ENCODE measurements at regions not wholly inside any gene's neighbourhood (a gene's known extent, or its start where the extent isn't known, plus 50 kb on each side); places are given as distances from the start of the nearest gene placed in this dataset.

- 65% methylated on average over 3 of the region's 6 CpGs for WGBS (ENCODE audit: insufficient coverage)
- H3K9me3 Mint-ChIP-seq, result peaks cover 0 to 21% (median 3%) of the 10 kb centered on the region in 7 donors
- no peaks in the 10 kb centered on the region for H3K9me3 ChIP-seq (replicated peaks in 1 of 2; ENCODE audit: control insufficient read depth in 1 of 2, insufficient read depth in 1 of 2, low read length in 2 of 2)
- H3K4me3 Mint-ChIP-seq, result no peak overlapping the region
- H4K20me1 ChIP-seq (ENCODE audit: insufficient read depth, low read length), result no peaks in the 10 kb centered on the region
- no peak overlapping the region for H3K27ac ChIP-seq (ENCODE audit: low read depth in 1 of 2, low read length in 2 of 2)
- H3K27ac Mint-ChIP-seq, result no peak overlapping the region
- intact Hi-C loops (cut with micrococcal nuclease), result no loop called here
- H3K4me1 Mint-ChIP-seq, result no peaks in the 10 kb centered on the region
- no peak overlapping the region for H3K9ac ChIP-seq (ENCODE audit: insufficient read depth, low read length, poor library complexity, severe bottlenecking)
- DNase-seq, result no peak
- H3K79me2 ChIP-seq (ENCODE audit: insufficient read depth, low read length), result no peaks in the 10 kb centered on the region
- H2AFZ ChIP-seq (ENCODE audit: insufficient read depth, low read depth, low read length, poor library complexity, severe bottlenecking), result no peak overlapping the region
- no peak for TF ChIP-seq CTCF (IDR thresholded peaks at IDR 0.05)
- H3K4me3 ChIP-seq (replicated peaks in 1 of 3; ENCODE audit: low read depth in 2 of 3, low read length in 3 of 3), result no peak overlapping the region
- peaks cover 0 to 2% (median 0%) of the 10 kb centered on the region in 3 donors for H3K27me3 Mint-ChIP-seq (ENCODE audit: low read depth in 3 of 3)
- H3K27me3 ChIP-seq (ENCODE audit: control insufficient read depth in 2 of 2, insufficient read depth in 2 of 2, low read length in 2 of 2), result no peaks in the 10 kb centered on the region
- H3K36me3 ChIP-seq (replicated peaks in 1 of 2; ENCODE audit: control insufficient read depth in 1 of 2, insufficient read depth in 2 of 2, low read length in 2 of 2), result no peaks in the 10 kb centered on the region
- no peaks in the 10 kb centered on the region for H3K36me3 Mint-ChIP-seq
- no peaks in the 10 kb centered on the region for H3K4me1 ChIP-seq (ENCODE audit: control insufficient read depth in 1 of 2, insufficient read depth in 2 of 2, low read length in 2 of 2)
- H3K4me2 ChIP-seq (replicated peaks; ENCODE audit: extremely low read depth, low read length, poor library complexity, severe bottlenecking), result no peak overlapping the region
These were observed 109.0 kb upstream of the PDZRN3 start for GRCh38 chr3:73733746-73734145.

DNA sequence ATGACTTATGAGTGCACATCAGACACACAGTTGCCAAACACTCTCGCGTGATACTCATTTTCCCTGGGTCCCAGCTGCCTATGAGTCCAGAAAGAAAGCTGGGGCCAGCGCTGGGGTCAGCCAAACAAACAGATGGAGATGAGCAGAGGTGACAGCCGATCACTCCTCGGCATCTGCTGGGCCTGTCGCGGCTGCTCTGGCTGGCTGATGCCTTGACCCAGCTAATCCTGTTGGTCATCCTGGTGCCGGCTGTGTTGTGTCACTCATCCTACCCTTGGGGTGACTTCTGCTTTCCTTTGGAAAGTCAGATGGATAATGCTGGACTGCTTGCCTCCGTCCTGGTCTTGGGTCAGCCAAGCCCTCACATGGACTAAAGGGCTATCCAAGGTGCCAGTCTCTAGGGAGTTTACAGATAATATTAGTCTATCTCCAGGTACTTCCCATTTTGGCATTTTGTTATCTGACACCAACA is 105.3 kb upstream of the PDZRN3 start:
- no peaks in the 10 kb centered on the region for H3K9me3 ChIP-seq (replicated peaks in 1 of 2; ENCODE audit: control insufficient read depth in 1 of 2, insufficient read depth in 1 of 2, low read length in 2 of 2)
- no peak overlapping the region for H3K4me2 ChIP-seq (replicated peaks; ENCODE audit: extremely low read depth, low read length, poor library complexity, severe bottlenecking)
- H3K4me1 Mint-ChIP-seq, result no peaks in the 10 kb centered on the region
- no peak overlapping the region for H2AFZ ChIP-seq (ENCODE audit: insufficient read depth, low read depth, low read length, poor library complexity, severe bottlenecking)
- H3K9ac ChIP-seq (ENCODE audit: insufficient read depth, low read length, poor library complexity, severe bottlenecking), result no peak overlapping the region
- H3K4me1 ChIP-seq (ENCODE audit: control insufficient read depth in 1 of 2, insufficient read depth in 2 of 2, low read length in 2 of 2), result no peaks in the 10 kb centered on the region
- 83% methylated on average over 9 of the region's 9 CpGs for WGBS (ENCODE audit: insufficient coverage)
- H3K27ac ChIP-seq (ENCODE audit: low read depth in 1 of 2, low read length in 2 of 2), result no peak overlapping the region
- no peak overlapping the region for H3K4me3 Mint-ChIP-seq
- DNase-seq, result no peak
- H3K27ac Mint-ChIP-seq, result no peak overlapping the region
- no peaks in the 10 kb centered on the region for H3K36me3 ChIP-seq (replicated peaks in 1 of 2; ENCODE audit: control insufficient read depth in 1 of 2, insufficient read depth in 2 of 2, low read length in 2 of 2)
- H3K27me3 Mint-ChIP-seq (ENCODE audit: low read depth in 3 of 3), result peaks cover 0 to 1% (median 0%) of the 10 kb centered on the region in 3 donors
- H4K20me1 ChIP-seq (ENCODE audit: insufficient read depth, low read length), result no peaks in the 10 kb centered on the region
- no peaks in the 10 kb centered on the region for H3K27me3 ChIP-seq (ENCODE audit: control insufficient read depth in 2 of 2, insufficient read depth in 2 of 2, low read length in 2 of 2)
- H3K9me3 Mint-ChIP-seq, result peaks cover 0 to 12% (median 3%) of the 10 kb centered on the region in 7 donors
- TF ChIP-seq CTCF (IDR thresholded peaks at IDR 0.05), result no peak
- no peaks in the 10 kb centered on the region for H3K79me2 ChIP-seq (ENCODE audit: insufficient read depth, low read length)
- intact Hi-C loops (cut with micrococcal nuclease), result no loop called here
- no peaks in the 10 kb centered on the region for H3K36me3 Mint-ChIP-seq
- no peak overlapping the region for H3K4me3 ChIP-seq (replicated peaks in 1 of 3; ENCODE audit: low read depth in 2 of 3, low read length in 3 of 3)

Measured in CD14-positive monocyte (primary cell).